Body of pancreas (tissue), 4 donors: ENCODE measurements at regions not wholly inside any gene's neighbourhood (a gene's known extent, or its start where the extent isn't known, plus 50 kb on each side); places are given as distances from the start of the nearest gene placed in this dataset.
A peak's percentile ranks its signal among the peaks of the same experiment; 100 is the strongest.
"Not testable (repeated sequence)": the region's sequence is repeated elsewhere in the genome, so short reads cannot be mapped to it uniquely, and the experiment has no call there.

ENCODE experiments used
- ATAC-seq: fragments of 150-250 bp; one replicate; pipeline ENCODE4 v1.9.1; 2016
- DNase-seq, 4 donors: peaks; one replicate each; pipeline ENCODE4 v3.0.0-alpha.2; 2019
- H3K27ac ChIP-seq, 4 donors: fragments of 200-600 bp; sonication (generic); 1 replicate in 3 of 4; 2 replicates in 1 of 4; pipeline versions ENCODE4 v1.5.1 to v1.6.1; 2016 to 2019; ENCODE audit warnings: mild to moderate bottlenecking in 1 of 4, mixed read lengths in 1 of 4, moderate library complexity in 1 of 4
- H3K27me3 ChIP-seq, 2 donors: fragments of 200-600 bp; sonication (generic); one replicate each; pipeline ENCODE4 v1.6.0; 2016; ENCODE audit warnings: mild to moderate bottlenecking in 1 of 2
- H3K36me3 ChIP-seq, 2 donors: fragments of 200-600 bp; sonication (generic); replicated peaks in 1 of 2; 2 replicates each; pipeline ENCODE4 v1.5.1; 2016; ENCODE audit warnings: low read depth in 2 of 2; ENCODE audit not compliant: insufficient read depth in 1 of 2
- H3K4me1 ChIP-seq: fragments of 200-600 bp; sonication (generic); one replicate; pipeline ENCODE4 v1.6.0; 2016
- H3K4me3 ChIP-seq, 2 donors: fragments of 200-600 bp; sonication (generic); 1 replicate in 1 of 2; 2 replicates in 1 of 2; pipeline ENCODE4 v1.5.1; 2016 to 2019
- H3K9me3 ChIP-seq, 3 donors: fragments of 200-600 bp; sonication (generic); 1 replicate in 2 of 3; 2 replicates in 1 of 3; pipeline ENCODE4 v1.5.1; 2016
- POLR2A ChIP-seq, 3 donors: fragments of 450-650 bp; IDR thresholded peaks; one replicate each; pipeline ENCODE4 v1.6.1; 2016; ENCODE audit warnings: antibody characterized with exemption in 3 of 3, mild to moderate bottlenecking in 2 of 3
- WGBS, 2 donors: methylation state at CpG; one replicate each; pipeline ENCODE4 v1.1.5; 2017; 5-methylcytosine and 5-hydroxymethylcytosine counted together
- intact Hi-C: fragments of 100-400 bp; cut with DNase I; formaldehyde crosslinking; loops from one replicate; pipeline ENCODE4 v1.15.1; 2023
- TF ChIP-seq, protein P1 (sequence below), 7 experiments: fragments of 450-650 bp in 4 of 7; fragments of 200-600 bp in 3 of 7; sonication (generic) in 3 of 7; IDR thresholded peaks; one replicate each; pipeline ENCODE4 v1.5.1; 2016 to 2019; ENCODE audit warnings: antibody characterized with exemption in 7 of 7

DNA sequence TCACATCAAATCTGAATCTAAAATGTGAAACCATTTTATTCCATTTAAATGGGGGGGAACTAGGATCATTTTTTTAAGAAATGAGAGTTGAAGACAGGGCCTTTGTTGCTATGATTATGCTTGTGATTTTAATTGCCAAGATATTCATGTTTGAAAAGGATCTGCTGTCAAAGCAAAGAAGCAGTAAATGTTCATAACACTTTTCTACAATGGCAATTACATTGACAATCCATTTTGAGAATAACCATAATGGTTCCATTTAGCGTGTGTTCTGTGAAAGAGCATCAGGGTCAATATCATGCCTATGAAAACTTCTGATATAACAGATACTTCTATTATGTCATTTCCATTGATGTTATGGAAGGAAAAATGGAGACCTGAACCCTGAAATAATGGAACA lies 745.8 kb upstream of the SGO1 start:
- 100% methylated on average over 1 of the region's 1 CpG for WGBS, 2 donors
- Histone ChIP-seq H3K4me3 (no peak overlapping the region), H3K27me3 (no peaks in the 10 kb centered on the region), H3K27ac (no peak overlapping the region), H3K36me3 (no peaks in the 10 kb centered on the region), H3K4me1 (no peaks in the 10 kb centered on the region), H3K9me3 (no peaks in the 10 kb centered on the region)
- no peak for TF ChIP-seq POLR2A (IDR thresholded peaks at IDR 0.05)
- TF ChIP-seq, protein P1, sequence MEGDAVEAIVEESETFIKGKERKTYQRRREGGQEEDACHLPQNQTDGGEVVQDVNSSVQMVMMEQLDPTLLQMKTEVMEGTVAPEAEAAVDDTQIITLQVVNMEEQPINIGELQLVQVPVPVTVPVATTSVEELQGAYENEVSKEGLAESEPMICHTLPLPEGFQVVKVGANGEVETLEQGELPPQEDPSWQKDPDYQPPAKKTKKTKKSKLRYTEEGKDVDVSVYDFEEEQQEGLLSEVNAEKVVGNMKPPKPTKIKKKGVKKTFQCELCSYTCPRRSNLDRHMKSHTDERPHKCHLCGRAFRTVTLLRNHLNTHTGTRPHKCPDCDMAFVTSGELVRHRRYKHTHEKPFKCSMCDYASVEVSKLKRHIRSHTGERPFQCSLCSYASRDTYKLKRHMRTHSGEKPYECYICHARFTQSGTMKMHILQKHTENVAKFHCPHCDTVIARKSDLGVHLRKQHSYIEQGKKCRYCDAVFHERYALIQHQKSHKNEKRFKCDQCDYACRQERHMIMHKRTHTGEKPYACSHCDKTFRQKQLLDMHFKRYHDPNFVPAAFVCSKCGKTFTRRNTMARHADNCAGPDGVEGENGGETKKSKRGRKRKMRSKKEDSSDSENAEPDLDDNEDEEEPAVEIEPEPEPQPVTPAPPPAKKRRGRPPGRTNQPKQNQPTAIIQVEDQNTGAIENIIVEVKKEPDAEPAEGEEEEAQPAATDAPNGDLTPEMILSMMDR (IDR thresholded peaks at IDR 0.05): no peak
- DNase-seq (no peak), ATAC-seq (no peak)
- intact Hi-C loops: no loop called here

DNA sequence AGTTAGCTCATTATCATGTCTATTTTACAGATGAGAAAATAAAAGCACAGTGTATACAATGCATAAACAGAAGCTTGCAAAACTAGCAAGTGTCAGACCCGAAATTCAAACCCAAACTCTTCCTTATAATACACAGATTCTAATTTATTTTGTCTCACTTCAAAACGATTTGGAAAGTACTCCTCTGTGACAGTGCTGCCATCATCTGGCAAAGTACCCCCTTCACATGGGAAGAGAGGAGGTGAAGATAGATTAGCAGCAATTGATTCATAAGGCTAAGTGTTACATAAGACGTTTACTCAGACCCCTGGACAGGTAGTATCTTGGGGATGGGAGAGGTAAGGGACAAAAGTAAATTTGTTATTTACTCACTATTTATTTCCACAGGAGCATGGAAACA lies 744.0 kb upstream of the SGO1 start:
- no peaks in the 10 kb centered on the region for H3K36me3 ChIP-seq
- intact Hi-C loops: no loop called here
- no peaks in the 10 kb centered on the region for H3K4me1 ChIP-seq
- DNase-seq (peak in 3 of 4 donors; percentile 7 to 22 (median 10)), ATAC-seq (no peak)
- no peak overlapping the region for H3K4me3 ChIP-seq
- no peak for TF ChIP-seq POLR2A (IDR thresholded peaks at IDR 0.05)
- TF ChIP-seq, protein P1 (IDR thresholded peaks at IDR 0.05): peak in 5 of 7 experiments; percentile 16 to 42 (median 33)
- H3K27me3 ChIP-seq: no peaks in the 10 kb centered on the region
- H3K9me3 ChIP-seq: no peaks in the 10 kb centered on the region
- WGBS, 2 donors: 7 to 12% methylated on average over 3 of the region's 3 CpGs
- no peak overlapping the region for H3K27ac ChIP-seq

DNA sequence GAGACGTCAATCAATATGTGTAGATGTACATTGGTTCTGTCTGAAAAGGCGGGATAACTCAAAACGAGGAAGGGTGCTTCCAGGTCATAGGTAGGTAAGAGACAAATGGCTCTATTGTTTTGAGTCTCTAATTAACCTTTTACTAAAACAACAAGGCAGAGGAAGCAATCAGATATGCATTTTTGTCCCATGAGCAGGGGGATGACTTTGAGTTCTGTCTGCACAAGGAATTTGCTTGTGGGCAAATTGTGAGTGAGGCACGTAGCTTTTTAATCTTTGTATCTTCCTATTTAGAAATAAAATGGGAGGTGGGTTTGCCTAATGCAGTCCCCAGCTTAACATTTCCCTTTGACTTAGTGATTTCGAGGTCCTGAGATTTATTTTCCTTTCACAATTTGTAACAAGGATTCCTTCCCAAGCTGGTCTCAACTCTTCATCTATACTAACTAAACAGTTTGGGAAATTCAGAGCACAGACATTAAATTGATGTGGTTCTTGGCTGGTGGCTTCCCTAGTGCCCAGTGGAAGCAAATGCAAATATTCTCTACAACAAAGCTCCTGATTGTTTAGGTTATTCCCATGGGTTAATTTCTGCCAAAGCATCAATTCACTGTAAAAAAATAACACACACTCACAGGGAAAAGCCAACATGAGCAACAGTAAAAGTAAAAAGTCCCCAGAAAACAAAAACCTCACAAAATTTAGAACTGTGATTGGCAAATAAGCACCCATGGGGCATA lies 738.8 kb upstream of the SGO1 start:
- intact Hi-C loops: no loop called here
- Histone ChIP-seq H3K4me3 (no peak overlapping the region), H3K4me1 (no peaks in the 10 kb centered on the region), H3K36me3 (no peaks in the 10 kb centered on the region), H3K9me3 (no peaks in the 10 kb centered on the region), H3K27me3 (no peaks in the 10 kb centered on the region), H3K27ac (no peak overlapping the region)
- WGBS, 2 donors: 37 to 53% methylated on average over 5 of the region's 5 CpGs
- DNase-seq (no peak), ATAC-seq (no peak)
- no peak for TF ChIP-seq POLR2A (IDR thresholded peaks at IDR 0.05)
- TF ChIP-seq, protein P1 (IDR thresholded peaks at IDR 0.05): no peak

DNA sequence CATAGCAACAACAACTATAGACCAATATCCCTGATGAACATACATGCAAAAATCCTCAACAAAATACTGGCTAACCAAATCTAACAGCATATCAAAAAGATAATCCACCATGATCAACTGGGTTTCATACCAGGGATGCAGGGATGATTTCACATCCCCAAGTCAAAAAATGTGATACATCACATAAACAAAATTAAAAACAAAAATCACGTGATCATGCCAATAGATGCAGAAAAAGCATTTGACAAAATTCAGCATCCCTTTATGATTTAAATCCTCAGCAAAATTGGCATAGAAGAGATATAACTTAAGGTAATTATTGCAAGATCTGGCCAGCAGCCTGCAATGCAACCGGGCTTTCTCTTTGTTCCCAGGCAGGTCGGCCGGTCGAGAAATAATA lies 735.1 kb upstream of the SGO1 start:
- H3K27ac ChIP-seq, ATAC-seq, H3K27me3 ChIP-seq, intact Hi-C loops, H3K36me3 ChIP-seq, H3K4me1 ChIP-seq, H3K4me3 ChIP-seq, H3K9me3 ChIP-seq, DNase-seq: not testable (repeated sequence)
- 81 to 85% methylated on average over 5 of the region's 5 CpGs for WGBS, 2 donors

DNA sequence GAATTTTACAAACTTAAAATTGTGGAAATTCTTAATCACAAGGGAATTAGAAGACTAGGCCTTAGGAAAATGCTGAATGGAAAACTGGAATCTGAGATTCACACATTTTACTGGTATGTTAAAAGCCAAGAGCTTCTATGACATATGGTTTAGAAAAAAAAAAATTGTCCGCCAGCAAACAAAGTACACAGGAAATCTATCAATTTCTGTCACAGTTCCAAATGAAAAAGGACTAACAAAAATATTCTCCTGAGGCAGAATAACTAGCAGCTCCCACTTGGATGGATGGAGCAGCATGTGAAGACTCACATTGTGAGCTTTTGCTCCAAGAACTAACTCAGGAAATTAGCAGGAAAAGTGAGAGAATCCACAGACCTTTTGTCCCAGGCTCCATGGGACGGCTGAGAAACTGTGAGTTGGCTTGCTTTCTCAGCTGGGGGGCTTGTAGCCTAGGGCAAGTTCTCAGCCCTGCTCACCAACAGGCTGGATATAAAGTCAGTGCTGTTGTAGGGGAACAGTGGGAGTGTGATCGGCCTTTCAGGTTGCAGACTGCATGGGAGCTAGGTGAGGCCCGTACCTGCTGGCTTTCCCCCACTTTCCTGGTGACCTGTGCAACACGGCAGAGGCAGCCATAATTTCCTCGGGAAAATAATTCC lies 731.1 kb upstream of the SGO1 start:
- no peaks in the 10 kb centered on the region for H3K36me3 ChIP-seq
- no peaks in the 10 kb centered on the region for H3K27me3 ChIP-seq
- no peak overlapping the region for H3K27ac ChIP-seq
- TF ChIP-seq POLR2A (IDR thresholded peaks at IDR 0.05): no peak
- TF ChIP-seq, protein P1 (IDR thresholded peaks at IDR 0.05): no peak
- no peak overlapping the region for H3K4me3 ChIP-seq
- 61 to 72% methylated on average over 6 of the region's 6 CpGs for WGBS, 2 donors
- no peak for ATAC-seq
- DNase-seq: no peak
- intact Hi-C loops: no loop called here
- no peaks in the 10 kb centered on the region for H3K9me3 ChIP-seq
- no peaks in the 10 kb centered on the region for H3K4me1 ChIP-seq
